ENCODE measurements at regions not wholly inside any gene's neighbourhood (a gene's known extent, or its start where the extent isn't known, plus 50 kb on each side); places are given as distances from the start of the nearest gene placed in this dataset.
"Not testable (repeated sequence)": the region's sequence is repeated elsewhere in the genome, so short reads cannot be mapped to it uniquely, and the experiment has no call there.

- not testable (repeated sequence) for TF ChIP-seq CTCF, POLR2A (IDR thresholded peaks at IDR 0.05)
These were observed 835.0 kb downstream of the TTLL7 start for GRCh38 chr1:83163879-83164475.

All from uterus (tissue), 2 donors.